GM23338 (cell line): ENCODE measurements at regions not wholly inside any gene's neighbourhood (a gene's known extent, or its start where the extent isn't known, plus 50 kb on each side); places are given as distances from the start of the nearest gene placed in this dataset.

Source experiments
- CTCF ChIP-seq, 2 experiments: fragments of 200-600 bp in 1 of 2; sonication (generic) in 1 of 2; conservative IDR thresholded peaks; 2 replicates each; pipeline versions ENCODE4 v1.5.1 to v1.6.1; 2016 to 2017; ENCODE audit warnings: antibody characterized with exemption in 2 of 2, low read depth in 2 of 2, mild to moderate bottlenecking in 2 of 2, moderate library complexity in 1 of 2
- ETS1 ChIP-seq: IDR thresholded peaks from 2 replicates; pipeline ENCODE4 v1.6.1; 2016; ENCODE audit warnings: antibody characterized with exemption
- EZH2 ChIP-seq: fragments of 200-600 bp; sonication (generic); IDR thresholded peaks from one replicate; pipeline ENCODE4 v1.8.0; 2017; ENCODE audit warnings: antibody characterized with exemption, mild to moderate bottlenecking, low read depth; ENCODE audit not compliant: unreplicated experiment
- EZH2phosphoT487 ChIP-seq: fragments of 200-600 bp; sonication (generic); IDR thresholded peaks from one replicate; pipeline ENCODE4 v1.8.1; 2018; ENCODE audit warnings: antibody characterized with exemption; ENCODE audit not compliant: unreplicated experiment
- POLR2AphosphoS5 ChIP-seq: IDR thresholded peaks from 2 replicates; pipeline ENCODE4 v1.6.1; 2016; ENCODE audit warnings: antibody characterized with exemption, low read depth
- STAT1 ChIP-seq: IDR thresholded peaks from one replicate; pipeline ENCODE4 v1.6.1; 2016; ENCODE audit warnings: antibody characterized with exemption; ENCODE audit not compliant: unreplicated experiment

GRCh38 chr17:11035681-11036080 is 197.8 kb upstream of the PIRT start:
- TF ChIP-seq CTCF (conservative IDR thresholded peaks at IDR 0.05; ENCODE audit: low read depth in 2 of 2), result no peak
- TF ChIP-seq EZH2, result no peak
- TF ChIP-seq ETS1, result no peak
- no peak for TF ChIP-seq STAT1
- TF ChIP-seq POLR2AphosphoS5, result no peak
- TF ChIP-seq EZH2phosphoT487, result no peak
